ENCODE measurements at regions not wholly inside any gene's neighbourhood (a gene's known extent, or its start where the extent isn't known, plus 50 kb on each side); places are given as distances from the start of the nearest gene placed in this dataset.

- TF ChIP-seq EZH2 (IDR thresholded peaks at IDR 0.05; ENCODE audit: borderline replicate concordance) = no peak
- TF ChIP-seq CTCF (IDR thresholded peaks at IDR 0.05; ENCODE audit: poor library complexity) = no peak
Observed at GRCh38 chr5:174195517-174195916, 150.0 kb downstream of the NSG2 start.
